NCI-H460 (cell line): ENCODE measurements at regions not wholly inside any gene's neighbourhood (a gene's known extent, or its start where the extent isn't known, plus 50 kb on each side); places are given as distances from the start of the nearest gene placed in this dataset.
A peak's percentile ranks its signal among the peaks of the same experiment; 100 is the strongest.
"Not testable (repeated sequence)": the region's sequence is repeated elsewhere in the genome, so short reads cannot be mapped to it uniquely, and the experiment has no call there.

Source experiments
- DNase-seq: peaks from one replicate; pipeline ENCODE4 v3.0.0-alpha.2; 2016; ENCODE audit warnings: low read depth; ENCODE audit errors: extremely low read depth

DNA sequence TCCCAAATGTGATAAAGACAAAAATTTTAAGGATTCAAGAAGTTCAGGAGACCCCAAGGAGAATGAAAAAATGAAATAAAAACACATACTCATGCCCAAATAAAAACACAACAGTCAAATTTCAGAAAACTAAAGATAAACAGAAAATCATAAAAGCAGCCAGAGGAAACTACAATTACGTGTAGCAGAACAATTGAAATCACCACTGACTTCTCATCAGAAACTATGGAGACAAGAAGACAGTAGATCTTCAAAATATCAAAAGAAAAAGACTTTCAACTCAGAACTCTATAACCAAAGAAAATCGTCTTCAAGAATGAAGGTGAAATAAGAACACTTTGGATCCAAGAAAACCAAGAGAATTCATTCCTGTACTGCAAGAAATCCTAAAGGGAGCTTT lies 54.9 kb downstream of the DIO3 start:
- DNase-seq: no peak

DNA sequence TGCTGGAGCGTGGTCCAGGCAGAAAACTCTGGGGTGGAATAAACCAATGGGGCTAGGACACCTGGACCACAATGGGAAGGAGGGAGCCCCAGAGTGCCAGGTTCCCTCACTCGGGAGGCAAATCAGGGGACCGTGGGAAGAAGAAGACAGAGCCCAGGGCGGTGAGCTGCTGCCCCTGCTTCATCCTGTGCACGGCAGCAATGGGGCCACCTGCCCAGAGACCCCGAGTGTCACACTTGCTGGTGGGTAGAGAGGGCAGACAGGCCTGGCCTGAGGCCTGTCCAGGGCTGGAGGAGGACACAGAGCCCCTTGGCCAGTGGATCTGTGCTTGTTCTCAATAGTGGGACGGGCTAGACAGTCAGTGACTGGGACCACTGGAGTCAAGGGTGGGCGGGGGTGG lies 58.2 kb downstream of the DIO3 start:
- no peak for DNase-seq

GRCh38 chr14:101620031-101620788 lies 58.9 kb downstream of the DIO3 start:
- DNase-seq: no peak

DNA sequence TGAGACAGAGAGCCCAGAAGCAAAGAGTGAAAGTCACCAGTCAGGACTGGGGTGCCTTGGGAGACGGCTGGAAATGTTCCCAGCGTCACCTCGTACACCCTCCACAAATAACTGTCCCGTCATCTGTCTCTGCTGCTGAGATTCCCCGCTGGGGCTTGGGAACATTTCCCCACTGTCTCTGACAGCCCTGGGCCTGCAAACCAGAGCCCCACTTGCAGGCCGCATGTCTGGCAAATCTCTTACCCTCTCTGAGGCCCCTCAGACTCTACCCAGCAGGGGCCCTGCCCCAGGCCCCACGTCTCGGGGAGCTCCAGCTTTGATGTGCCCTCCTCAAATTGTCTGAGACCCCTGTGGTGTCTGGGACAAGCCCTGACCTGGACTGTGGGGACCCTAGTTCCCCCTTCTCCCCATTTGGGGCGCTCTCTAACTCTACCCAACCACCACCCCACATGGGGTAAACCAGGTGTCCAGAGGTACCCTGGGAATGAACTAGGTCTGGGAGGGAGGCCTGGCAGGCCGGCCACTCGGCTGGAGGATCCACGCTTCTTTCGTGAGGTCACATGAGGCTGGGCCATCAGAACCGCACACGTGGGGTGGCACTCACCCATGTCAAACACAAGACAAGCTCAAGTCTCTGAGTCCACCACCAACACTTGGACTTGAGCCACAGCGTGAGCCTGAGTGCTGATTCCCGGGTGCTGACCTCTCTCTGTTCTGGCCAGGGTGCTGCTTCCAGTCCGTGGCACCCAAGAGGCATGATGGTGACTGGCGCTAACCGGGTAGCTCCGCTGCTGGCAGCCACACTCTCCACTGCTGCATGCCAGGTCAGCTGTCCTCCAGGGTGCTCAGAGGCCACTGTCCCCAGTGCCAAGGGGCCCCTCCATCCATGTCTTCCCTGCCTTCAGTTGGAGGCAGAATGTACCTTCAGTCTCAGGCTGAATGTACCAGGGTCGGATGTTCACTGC lies 59.8 kb downstream of the DIO3 start:
- DNase-seq: no peak

DNA sequence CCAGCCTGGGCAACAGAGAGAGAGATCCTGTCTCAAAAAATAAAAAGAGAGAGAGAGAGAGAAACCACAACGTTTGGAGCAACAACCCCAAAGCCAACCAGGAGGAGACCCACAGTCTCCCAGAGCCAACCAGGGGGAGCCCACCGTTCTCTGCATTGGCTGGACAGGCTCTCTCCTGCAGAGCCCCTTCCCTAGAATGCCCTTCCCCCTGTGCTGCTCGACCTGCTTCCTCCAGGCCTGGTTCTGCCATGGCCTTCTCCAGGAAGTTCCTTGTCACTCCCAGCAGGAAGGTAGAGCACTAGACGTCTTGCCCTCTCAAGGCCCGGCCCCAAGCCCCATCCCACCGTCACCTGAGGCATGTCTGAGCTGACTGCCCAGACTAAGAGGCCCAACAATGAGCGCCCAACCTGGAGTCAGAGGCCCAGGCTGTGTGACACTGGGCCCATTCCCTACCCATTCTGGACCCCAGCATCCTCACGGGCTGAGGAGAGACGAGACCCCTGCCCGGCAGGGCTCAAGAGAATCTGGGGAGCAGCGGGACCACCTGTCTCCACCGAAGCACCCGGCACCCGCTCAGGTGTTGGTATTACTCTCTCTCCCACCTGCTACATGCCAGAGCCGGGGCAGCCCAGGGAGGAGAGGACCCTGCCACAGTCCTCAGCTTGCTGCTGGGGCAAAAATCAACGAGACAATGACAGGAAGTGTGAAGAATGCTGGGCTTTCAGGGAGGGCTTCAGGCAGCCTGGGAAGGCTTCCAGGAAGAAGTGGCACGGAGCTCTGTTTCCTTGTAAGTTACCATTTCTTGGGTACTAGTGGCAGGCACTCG lies 61.2 kb downstream of the DIO3 start:
- DNase-seq: no peak

- no peak for DNase-seq
Observed at GRCh38 chr14:101623077-101623372, 61.7 kb downstream of the DIO3 start.

- DNase-seq: no peak
Observed at GRCh38 chr14:101623685-101624444, 62.6 kb downstream of the DIO3 start.

DNA sequence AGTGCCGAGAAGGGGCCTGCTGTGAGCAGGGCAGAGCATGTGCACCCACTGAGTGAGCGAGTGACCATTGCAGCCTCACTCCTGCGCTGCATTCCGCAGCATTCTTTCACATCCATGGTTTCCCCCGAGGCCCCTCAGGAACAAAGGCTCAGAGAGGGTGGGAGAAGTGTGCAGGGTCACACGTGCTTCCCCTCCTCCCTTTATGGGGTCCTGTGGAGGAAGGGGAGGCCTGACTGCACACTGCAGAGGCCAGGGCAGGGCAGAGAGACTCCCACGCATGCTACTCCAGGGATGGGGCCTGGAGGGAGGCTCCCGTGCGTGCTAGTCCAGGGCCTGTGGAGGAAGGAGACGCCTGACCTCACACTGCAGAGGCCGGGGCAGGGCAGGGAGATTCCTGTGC lies 63.2 kb downstream of the DIO3 start:
- no peak for DNase-seq

DNA sequence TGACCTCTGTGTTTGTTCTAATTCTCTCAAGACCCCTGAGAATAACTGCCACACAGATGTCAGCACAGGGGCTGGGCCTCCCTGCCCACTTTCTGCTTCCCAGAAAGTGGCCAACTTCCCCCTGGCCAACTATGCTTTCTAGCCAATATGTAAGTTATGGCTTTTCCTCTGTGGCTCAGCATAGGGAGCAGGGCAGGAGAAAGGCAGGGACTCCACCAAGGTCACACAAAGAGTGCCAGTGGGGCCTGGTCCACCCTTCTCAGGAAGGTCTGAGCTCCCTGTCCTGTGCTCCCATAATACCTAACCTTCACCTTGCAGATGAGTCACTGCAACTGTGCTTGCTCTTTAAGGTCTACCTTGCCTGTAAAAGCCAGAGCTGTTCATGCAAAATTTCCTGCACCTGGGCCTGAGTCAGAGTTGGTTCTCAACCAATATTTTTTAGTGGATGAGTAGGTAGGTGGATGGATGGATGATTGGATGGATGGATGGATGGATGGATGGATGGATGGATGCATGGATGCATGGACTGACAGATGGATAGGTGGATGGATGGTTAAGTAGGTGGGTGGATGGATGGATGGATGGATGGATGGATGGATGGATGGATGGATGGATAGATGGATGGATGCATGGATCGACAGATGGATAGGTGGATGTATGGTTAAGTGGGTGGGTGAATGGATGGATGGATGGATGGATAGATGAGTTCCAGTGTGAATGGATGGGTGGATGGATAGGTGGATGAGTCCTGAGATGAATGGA lies 64.2 kb downstream of the DIO3 start:
- no peak for DNase-seq

DNA sequence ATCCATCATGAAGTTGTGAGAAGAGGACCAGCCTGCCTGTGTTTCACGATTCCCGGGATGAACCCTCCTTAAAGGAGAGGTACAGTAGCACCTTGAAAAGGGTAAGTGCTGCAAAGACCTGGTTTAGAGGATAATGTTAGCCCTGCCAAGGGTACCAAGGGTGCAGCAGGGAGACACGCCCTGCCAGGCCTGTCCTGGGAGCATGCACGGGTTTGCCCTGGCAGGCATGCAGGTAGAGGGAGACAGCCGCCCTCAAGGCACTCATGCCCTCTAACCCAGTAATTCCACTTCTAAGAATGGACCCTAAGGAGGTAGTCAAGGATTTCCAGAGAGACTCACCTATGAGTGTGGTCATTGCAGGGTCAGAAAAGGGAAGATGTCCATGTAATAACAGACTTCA lies 65.0 kb downstream of the DIO3 start:
- DNase-seq: no peak

- DNase-seq: no peak
Observed at GRCh38 chr14:101627915-101628262, 66.6 kb downstream of the DIO3 start.

GRCh38 chr14:101628471-101628966 lies 67.2 kb downstream of the DIO3 start:
- peak; percentile 64 for DNase-seq

- no peak for DNase-seq
Observed at GRCh38 chr14:101628975-101629374, 67.7 kb downstream of the DIO3 start.

DNA sequence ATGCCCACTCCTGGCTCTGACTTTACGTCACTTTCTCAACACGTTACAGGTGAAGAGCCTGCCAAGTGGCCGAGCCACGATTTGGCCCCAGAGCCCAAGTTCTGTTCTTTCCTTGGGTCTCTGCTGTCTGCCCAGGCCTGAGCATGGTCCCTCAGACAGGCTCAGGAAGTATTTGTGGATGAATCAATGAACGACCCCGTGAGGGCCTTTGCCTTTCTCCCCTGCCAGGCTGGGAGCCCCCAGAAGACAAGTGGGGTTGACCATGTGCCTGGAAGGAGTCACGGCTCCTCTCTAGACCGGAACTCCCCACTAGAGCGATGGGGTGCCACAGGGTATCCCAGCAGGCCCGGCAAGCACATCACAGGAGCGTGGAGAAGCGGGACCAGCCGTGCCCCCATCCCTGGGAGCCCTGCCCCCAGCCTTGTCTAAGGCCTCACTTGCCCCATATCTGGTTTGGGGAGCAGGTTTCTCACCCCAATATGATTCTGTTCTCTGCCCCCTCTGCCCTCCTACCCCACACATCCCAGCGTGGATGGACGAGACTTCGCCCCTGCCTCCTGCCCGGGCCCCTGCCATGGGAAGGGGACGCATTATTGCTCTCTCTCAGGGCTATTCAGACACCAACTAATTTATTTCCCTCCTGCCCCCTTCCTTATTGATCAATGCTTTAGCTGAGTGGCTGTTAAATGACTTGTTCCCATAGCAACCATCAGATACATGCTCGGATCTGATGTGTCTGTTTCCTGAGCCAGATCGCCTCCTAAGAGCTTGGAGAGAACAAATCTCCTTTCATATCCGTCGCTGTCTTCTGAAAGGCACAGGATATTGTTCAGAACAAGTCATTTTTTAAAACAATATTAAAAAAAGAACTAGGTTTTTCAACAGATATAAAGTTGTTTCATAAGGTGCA lies 69.0 kb downstream of the DIO3 start:
- DNase-seq: no peak

GRCh38 chr14:101631199-101631598 lies 69.9 kb downstream of the DIO3 start:
- no peak for DNase-seq

GRCh38 chr14:101631970-101632369 lies 70.7 kb downstream of the DIO3 start:
- not testable (repeated sequence) for DNase-seq

DNA sequence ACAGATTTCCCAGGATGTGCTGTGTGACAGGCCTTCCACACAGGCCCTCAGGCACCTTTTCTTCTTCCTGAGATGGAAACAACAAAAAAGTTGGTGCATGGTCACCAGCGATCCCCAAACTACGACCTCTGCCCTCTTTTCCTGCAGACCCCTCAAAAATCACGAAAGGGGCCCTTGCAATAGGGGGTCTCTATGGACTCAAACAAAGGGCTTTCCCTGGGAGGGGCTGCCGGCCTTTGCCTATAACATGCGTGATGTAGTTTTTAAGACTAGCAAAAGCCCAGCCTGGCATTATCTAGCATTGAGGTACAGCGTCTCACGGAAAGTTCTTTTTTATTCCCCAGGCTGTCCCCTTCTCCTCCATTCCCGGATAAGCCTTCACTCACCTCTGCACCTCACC lies 71.2 kb downstream of the DIO3 start:
- DNase-seq: no peak

DNA sequence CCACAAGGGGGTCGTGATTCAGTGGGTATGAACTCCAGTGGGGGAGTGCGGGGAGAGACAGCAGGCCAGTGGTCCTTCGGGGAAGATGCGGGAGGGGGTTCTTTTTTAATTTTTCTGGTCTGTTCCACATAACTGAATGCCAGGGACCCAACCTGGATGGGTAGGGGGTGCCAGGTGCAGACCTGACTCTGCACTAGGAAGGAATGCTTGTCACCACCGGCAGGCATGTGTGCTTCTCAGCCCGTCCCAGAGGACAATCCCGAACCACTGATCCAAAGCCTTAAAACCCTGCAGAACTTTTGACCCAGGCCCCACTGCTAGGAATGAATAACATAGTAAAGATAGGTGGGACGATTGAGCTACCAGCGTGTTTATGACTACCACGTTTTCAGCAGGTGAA lies 72.0 kb downstream of the DIO3 start:
- no peak for DNase-seq
